ENCODE measurements at regions not wholly inside any gene's neighbourhood (a gene's known extent, or its start where the extent isn't known, plus 50 kb on each side); places are given as distances from the start of the nearest gene placed in this dataset.
"Not testable (repeated sequence)": the region's sequence is repeated elsewhere in the genome, so short reads cannot be mapped to it uniquely, and the experiment has no call there.

DNA sequence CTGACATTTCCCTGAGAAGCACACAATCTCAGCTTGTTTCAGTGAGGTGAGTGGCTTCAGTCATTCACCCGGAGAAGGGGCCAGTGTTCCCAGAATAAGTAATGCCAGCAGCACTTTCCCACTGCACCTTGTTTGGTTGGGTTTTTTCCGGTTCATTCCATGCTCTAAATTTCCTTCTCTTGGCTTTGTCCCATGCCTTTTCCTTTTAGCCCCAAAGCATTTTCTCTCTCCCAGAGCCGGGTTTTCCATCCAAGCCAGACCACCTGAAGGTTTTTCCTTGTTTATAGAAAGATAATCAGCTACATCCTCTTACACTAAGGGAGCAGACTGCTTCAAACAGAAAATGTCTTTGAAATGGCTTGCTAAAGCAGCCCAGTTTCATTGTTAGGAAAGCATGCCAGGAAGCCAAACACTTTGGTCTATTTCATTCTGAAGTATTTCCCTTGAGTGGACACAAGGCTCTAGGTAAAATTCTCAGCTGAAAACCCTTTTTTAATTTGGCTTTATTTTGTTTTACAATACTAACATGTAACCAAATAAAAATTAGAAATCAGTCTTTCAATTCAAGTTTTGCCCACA, 501.6 kb downstream of the DTWD2 start:
- TF ChIP-seq, protein P1, sequence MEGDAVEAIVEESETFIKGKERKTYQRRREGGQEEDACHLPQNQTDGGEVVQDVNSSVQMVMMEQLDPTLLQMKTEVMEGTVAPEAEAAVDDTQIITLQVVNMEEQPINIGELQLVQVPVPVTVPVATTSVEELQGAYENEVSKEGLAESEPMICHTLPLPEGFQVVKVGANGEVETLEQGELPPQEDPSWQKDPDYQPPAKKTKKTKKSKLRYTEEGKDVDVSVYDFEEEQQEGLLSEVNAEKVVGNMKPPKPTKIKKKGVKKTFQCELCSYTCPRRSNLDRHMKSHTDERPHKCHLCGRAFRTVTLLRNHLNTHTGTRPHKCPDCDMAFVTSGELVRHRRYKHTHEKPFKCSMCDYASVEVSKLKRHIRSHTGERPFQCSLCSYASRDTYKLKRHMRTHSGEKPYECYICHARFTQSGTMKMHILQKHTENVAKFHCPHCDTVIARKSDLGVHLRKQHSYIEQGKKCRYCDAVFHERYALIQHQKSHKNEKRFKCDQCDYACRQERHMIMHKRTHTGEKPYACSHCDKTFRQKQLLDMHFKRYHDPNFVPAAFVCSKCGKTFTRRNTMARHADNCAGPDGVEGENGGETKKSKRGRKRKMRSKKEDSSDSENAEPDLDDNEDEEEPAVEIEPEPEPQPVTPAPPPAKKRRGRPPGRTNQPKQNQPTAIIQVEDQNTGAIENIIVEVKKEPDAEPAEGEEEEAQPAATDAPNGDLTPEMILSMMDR (IDR thresholded peaks at IDR 0.05; ENCODE audit: insufficient read depth, low read length), result no peak

DNA sequence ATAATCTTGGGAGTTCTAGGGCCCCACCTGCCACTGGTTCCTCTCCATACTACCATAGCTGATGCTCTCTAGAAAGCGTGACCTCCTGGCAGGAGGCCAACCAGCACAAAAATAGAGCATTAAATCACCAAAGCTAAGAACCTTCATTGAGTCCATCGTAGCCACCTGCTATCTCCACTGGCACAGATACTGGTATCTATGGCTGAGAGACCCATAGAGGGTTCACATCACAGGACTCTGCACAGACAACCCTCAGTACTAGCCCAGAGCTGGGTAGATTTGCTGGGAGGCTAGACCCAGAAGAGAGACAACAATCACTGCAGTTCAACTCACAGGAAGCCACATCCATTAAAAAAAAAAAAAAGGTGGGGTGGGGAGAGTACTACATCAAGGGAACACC, 509.1 kb downstream of the DTWD2 start:
- TF ChIP-seq, protein P1 (IDR thresholded peaks at IDR 0.05; ENCODE audit: insufficient read depth, low read length), result no peak
- no peak for DNase-seq (ENCODE audit: low read depth)
- H3K4me3 ChIP-seq (ENCODE audit: low read depth, low read length), result no peak overlapping the region

More for the DNA sequence above, 501.6 kb downstream of the DTWD2 start:
- no peak for DNase-seq (ENCODE audit: low read depth)
- no peak overlapping the region for H3K4me3 ChIP-seq (ENCODE audit: low read depth, low read length)

DNA sequence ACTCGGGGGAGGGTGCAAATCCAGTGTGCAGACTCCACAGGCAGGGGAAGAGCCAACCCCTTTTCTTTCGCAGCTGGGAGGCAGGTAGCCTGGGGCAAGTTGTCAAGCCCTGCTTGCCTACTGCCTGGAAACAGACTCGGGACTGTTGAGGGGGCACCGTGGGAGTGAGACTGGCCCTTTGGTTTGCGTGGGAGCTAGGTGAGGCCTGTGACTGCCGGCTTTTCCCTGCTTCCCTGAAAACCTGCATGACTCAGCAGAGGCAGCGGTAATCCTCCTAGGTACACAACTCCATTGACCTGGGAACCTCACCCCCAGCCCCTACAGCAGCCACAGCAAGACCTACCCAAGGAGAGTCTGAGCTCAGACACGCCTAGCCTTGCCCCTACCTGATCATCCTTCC, 509.5 kb downstream of the DTWD2 start:
- DNase-seq (ENCODE audit: low read depth), result no peak
- TF ChIP-seq, protein P1 (IDR thresholded peaks at IDR 0.05; ENCODE audit: insufficient read depth, low read length), result no peak
- no peak overlapping the region for H3K4me3 ChIP-seq (ENCODE audit: low read depth, low read length)

DNA sequence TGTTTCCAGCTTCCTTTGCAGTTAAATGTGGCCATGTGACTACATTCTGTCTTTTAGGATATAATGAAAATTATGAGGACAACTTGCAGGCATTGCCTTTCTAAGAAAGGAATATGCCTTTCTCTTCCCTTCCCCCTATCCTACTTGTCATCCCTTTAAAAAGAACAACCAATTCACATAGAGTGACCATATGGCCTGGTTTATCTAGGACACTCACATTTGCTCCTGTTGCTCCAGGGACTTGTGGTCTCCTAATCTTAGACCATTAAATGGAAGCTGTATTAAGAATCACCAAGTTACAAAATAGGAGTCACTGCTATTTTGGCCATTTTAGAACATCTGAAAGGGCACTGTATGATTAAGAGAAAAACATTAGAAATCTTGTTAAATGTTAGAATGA, 520.3 kb downstream of the DTWD2 start:
- H3K4me3 ChIP-seq (ENCODE audit: low read depth, low read length), result no peak overlapping the region
- TF ChIP-seq, protein P1 (IDR thresholded peaks at IDR 0.05; ENCODE audit: insufficient read depth, low read length), result no peak
- no peak for DNase-seq (ENCODE audit: low read depth)

DNA sequence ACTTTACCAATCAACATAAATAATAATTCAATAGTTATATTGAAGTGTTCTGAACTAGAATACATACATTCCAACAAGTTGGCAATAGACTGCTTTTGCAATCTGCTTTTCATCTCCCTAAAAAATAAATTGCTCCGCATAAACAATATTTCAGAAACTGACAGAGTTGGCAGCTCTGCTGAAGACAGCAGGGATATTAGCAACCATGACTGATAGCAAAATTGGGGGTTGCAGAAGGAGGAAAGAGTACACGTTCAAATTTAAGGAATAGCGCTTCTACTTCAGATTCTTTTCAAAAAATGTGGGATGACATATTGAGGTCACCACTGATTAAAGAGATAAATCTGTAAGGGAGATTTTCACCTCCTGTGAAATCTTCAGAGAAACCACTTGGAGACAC, 521.2 kb downstream of the DTWD2 start:
- no peak for DNase-seq (ENCODE audit: low read depth)
- TF ChIP-seq, protein P1 (IDR thresholded peaks at IDR 0.05; ENCODE audit: insufficient read depth, low read length), result no peak
- no peak overlapping the region for H3K4me3 ChIP-seq (ENCODE audit: low read depth, low read length)

DNA sequence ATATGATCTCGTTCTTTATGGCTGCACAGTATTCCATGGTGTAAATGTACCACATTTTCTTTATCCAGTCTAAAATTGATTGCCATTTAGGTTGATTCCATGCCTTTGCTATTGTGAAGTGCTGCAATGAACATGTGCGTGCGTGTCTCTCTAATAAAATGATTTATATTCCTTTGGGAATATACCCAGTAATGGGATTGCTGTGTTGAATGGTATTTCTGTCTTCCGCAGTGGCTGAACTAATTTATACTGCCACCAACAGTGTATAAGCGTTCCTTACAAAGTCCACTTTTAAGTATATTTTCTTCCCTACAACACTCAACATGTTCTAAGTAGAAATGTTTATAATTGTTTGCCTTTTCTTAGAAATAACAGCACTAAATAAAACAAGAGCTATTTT, 521.9 kb downstream of the DTWD2 start:
- DNase-seq (ENCODE audit: low read depth), result no peak
- TF ChIP-seq, protein P1 (IDR thresholded peaks at IDR 0.05; ENCODE audit: insufficient read depth, low read length), result no peak
- no peak overlapping the region for H3K4me3 ChIP-seq (ENCODE audit: low read depth, low read length)

DNA sequence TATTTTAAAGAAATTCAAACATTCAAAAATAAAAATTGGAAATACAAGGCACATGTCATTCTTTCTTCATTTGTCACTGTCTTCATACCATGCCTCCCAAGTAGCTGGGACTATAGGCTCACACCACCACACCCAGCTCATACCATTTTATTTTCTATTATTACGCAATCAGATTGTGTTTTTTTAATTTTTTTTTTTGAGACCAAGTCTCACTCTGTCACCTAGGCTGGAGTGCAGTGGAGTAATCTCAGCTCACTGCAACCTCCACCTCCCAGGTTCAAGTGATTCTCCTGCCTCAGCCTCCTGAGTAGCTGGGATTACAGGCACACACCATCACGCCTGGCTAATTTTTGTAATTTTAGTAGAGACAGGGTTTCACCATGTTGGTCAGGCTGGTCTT, 526.1 kb downstream of the DTWD2 start:
- DNase-seq (ENCODE audit: low read depth), result not testable (repeated sequence)

More for the DNA sequence above, 526.1 kb downstream of the DTWD2 start:
- H3K4me3 ChIP-seq (ENCODE audit: low read depth, low read length), result not testable (repeated sequence)

Measured in fibroblast of the aortic adventitia (primary cell).